H1 (cell line): ENCODE measurements at regions not wholly inside any gene's neighbourhood (a gene's known extent, or its start where the extent isn't known, plus 50 kb on each side); places are given as distances from the start of the nearest gene placed in this dataset.

Experiments
- CTCF ChIA-PET: fragments of 300-600 bp; sonication (Branson Sonifier 250); formaldehyde crosslinking; loops from one replicate; lab custom pipeline; 2021; ENCODE audit not compliant: partially characterized antibody; lab: Charles Lee
- POLR2A ChIA-PET: fragments of 300-600 bp; sonication (Branson Sonifier 250); formaldehyde crosslinking; loops from one replicate; lab custom pipeline; 2021; ENCODE audit warnings: inconsistent platforms; ENCODE audit not compliant: partially characterized antibody; lab: Charles Lee
- DNase-seq, 2 experiments: peaks; one replicate each; pipeline versions ENCODE4 v3.0.0 to v3.0.0-alpha.2; 2010 to 2022; ENCODE audit warnings: low spot score in 2 of 2, low read depth in 1 of 2, mixed read lengths in 1 of 2
- FAIRE-seq: peaks from 2 replicates; lab custom pipeline; 2011; peaks lifted over from hg19 to GRCh38; lab: Jason Lieb, UNC
- H2AFZ ChIP-seq: 2 replicates; pipeline ENCODE4 v1.8.1; 2012; ENCODE audit warnings: low read length, inconsistent platforms
- H2AK5ac ChIP-seq: 2 replicates; pipeline ENCODE4 v1.6.1; 2013; ENCODE audit warnings: low read depth, low read length
- H2BK120ac ChIP-seq: replicated peaks from 2 replicates; pipeline ENCODE3; 2013; ENCODE audit warnings: low read depth, low read length, inconsistent platforms
- H2BK12ac ChIP-seq: 2 replicates; pipeline ENCODE4 v1.6.1; 2013; ENCODE audit warnings: low read depth, low read length
- H2BK15ac ChIP-seq: 2 replicates; pipeline ENCODE4 v1.6.1; 2013; ENCODE audit warnings: low read length
- H2BK20ac ChIP-seq: 2 replicates; pipeline ENCODE4 v1.6.1; 2013; ENCODE audit warnings: low read length
- H2BK5ac ChIP-seq: 2 replicates; pipeline ENCODE4 v1.6.1; 2013; ENCODE audit warnings: low read depth, low read length
- H3K14ac ChIP-seq: 2 replicates; pipeline ENCODE4 v1.6.1; 2013; ENCODE audit warnings: inconsistent platforms; ENCODE audit not compliant: insufficient read length
- H3K18ac ChIP-seq: 2 replicates; pipeline ENCODE4 v1.6.1; 2013; ENCODE audit warnings: low read length; ENCODE audit errors: extremely low read depth
- H3K23ac ChIP-seq: 2 replicates; pipeline ENCODE4 v1.6.1; 2013; ENCODE audit warnings: inconsistent platforms; ENCODE audit not compliant: insufficient read length
- H3K23me2 ChIP-seq: 2 replicates; pipeline ENCODE4 v1.6.1; 2013; ENCODE audit warnings: low read depth, low read length
- H3K27ac ChIP-seq: 2 replicates; pipeline ENCODE4 v1.6.1; 2011; ENCODE audit warnings: low read depth, low read length, inconsistent platforms
- H3K27me3 ChIP-seq, 4 experiments: replicated peaks in 1 of 4; 1 replicate in 1 of 4; 2 replicates in 3 of 4; pipeline versions ENCODE4 v1.6.1 to v1.8.1; 2011 to 2013; ENCODE audit warnings: low read length in 3 of 4, mild to moderate bottlenecking in 3 of 4, inconsistent platforms in 2 of 4, mixed read lengths in 2 of 4, moderate library complexity in 1 of 4; ENCODE audit not compliant: control insufficient read depth in 3 of 4, insufficient read depth in 3 of 4; ENCODE audit errors: extremely low read depth in 1 of 4
- H3K36me3 ChIP-seq, 4 experiments: 2 replicates each; pipeline versions ENCODE4 v1.6.1 to v1.8.1; 2011 to 2013; ENCODE audit warnings: mild to moderate bottlenecking in 4 of 4, low read length in 3 of 4, moderate library complexity in 2 of 4, control low read depth in 1 of 4, inconsistent platforms in 1 of 4; ENCODE audit not compliant: insufficient read depth in 4 of 4, control insufficient read depth in 2 of 4
- H3K4ac ChIP-seq: replicated peaks from 2 replicates; pipeline ENCODE3; 2013; ENCODE audit warnings: low read length, low read depth, mixed read lengths, inconsistent platforms; ENCODE audit not compliant: insufficient read length
- H3K4me1 ChIP-seq, 4 experiments: replicated peaks in 1 of 4; 1 replicate in 1 of 4; 2 replicates in 3 of 4; pipeline versions ENCODE4 v1.6.1 to v1.8.1; 2011 to 2013; ENCODE audit warnings: low read length in 3 of 4, inconsistent platforms in 2 of 4, mixed read lengths in 1 of 4; ENCODE audit not compliant: insufficient read depth in 4 of 4, control insufficient read depth in 3 of 4
- H3K4me2 ChIP-seq, 2 experiments: 2 replicates each; pipeline versions ENCODE4 v1.6.1 to v1.8.1; 2011 to 2013; ENCODE audit warnings: low read depth in 2 of 2, low read length in 2 of 2, control low read depth in 1 of 2, inconsistent platforms in 1 of 2, mild to moderate bottlenecking in 1 of 2; ENCODE audit not compliant: insufficient read depth in 1 of 2
- H3K4me3 ChIP-seq, 4 experiments: fragments of 200-600, 300-600 bp in 1 of 4; sonication (generic), shearing (Covaris generic), sonication (Bioruptor Twin) in 1 of 4; 2 replicates each; pipeline versions ENCODE4 v1.5.1 to v1.8.1; 2011 to 2016; ENCODE audit warnings: low read length in 4 of 4, low read depth in 3 of 4, control low read depth in 2 of 4, inconsistent platforms in 2 of 4, mild to moderate bottlenecking in 2 of 4, mixed read lengths in 1 of 4, moderate library complexity in 1 of 4; ENCODE audit not compliant: insufficient read depth in 2 of 4; ENCODE audit errors: extremely low read depth in 1 of 4
- H3K56ac ChIP-seq: replicated peaks from 2 replicates; pipeline ENCODE3; 2013; ENCODE audit warnings: low read depth, mild to moderate bottlenecking, mixed read lengths, low read length, inconsistent platforms; ENCODE audit not compliant: insufficient read length
- H3K79me1 ChIP-seq: 2 replicates; pipeline ENCODE4 v1.6.1; 2013; ENCODE audit warnings: low read depth, low read length, control low read depth
- H3K79me2 ChIP-seq, 2 experiments: 2 replicates each; pipeline versions ENCODE4 v1.6.1 to v1.8.1; 2012 to 2013; ENCODE audit warnings: low read length in 2 of 2, mild to moderate bottlenecking in 2 of 2, inconsistent platforms in 1 of 2; ENCODE audit not compliant: insufficient read depth in 2 of 2, control insufficient read depth in 1 of 2
- H3K9ac ChIP-seq, 4 experiments: replicated peaks in 1 of 4; 1 replicate in 1 of 4; 2 replicates in 3 of 4; pipeline versions ENCODE4 v1.6.1 to v1.8.1; 2011 to 2013; ENCODE audit warnings: low read depth in 3 of 4, low read length in 3 of 4, control low read depth in 2 of 4, mild to moderate bottlenecking in 2 of 4, moderate library complexity in 2 of 4, inconsistent platforms in 1 of 4; ENCODE audit errors: extremely low read depth in 1 of 4
- H3K9me3 ChIP-seq, 2 experiments: 2 replicates each; pipeline versions ENCODE4 v1.6.1 to v1.8.1; 2012 to 2013; ENCODE audit warnings: mild to moderate bottlenecking in 2 of 2, moderate library complexity in 2 of 2, control low read depth in 1 of 2, inconsistent platforms in 1 of 2, low read depth in 1 of 2, low read length in 1 of 2, mixed read lengths in 1 of 2; ENCODE audit not compliant: insufficient read depth in 2 of 2
- H4K20me1 ChIP-seq, 2 experiments: replicated peaks in 1 of 2; 2 replicates each; pipeline versions ENCODE3 to v1.8.1; 2011 to 2013; ENCODE audit warnings: inconsistent platforms in 2 of 2, low read length in 2 of 2, mild to moderate bottlenecking in 1 of 2; ENCODE audit not compliant: insufficient read depth in 2 of 2, control insufficient read depth in 1 of 2
- H4K5ac ChIP-seq: 2 replicates; pipeline ENCODE4 v1.6.1; 2013; ENCODE audit warnings: low read length, low read depth, mixed read lengths, inconsistent platforms; ENCODE audit not compliant: insufficient read length
- H4K8ac ChIP-seq: 2 replicates; pipeline ENCODE4 v1.8.0; 2013; ENCODE audit warnings: mild to moderate bottlenecking, moderate library complexity, low read length, inconsistent platforms; ENCODE audit not compliant: insufficient read depth; ENCODE audit errors: extremely low read depth
- H4K91ac ChIP-seq: replicated peaks from 2 replicates; pipeline ENCODE3; 2013; ENCODE audit warnings: low read length, mixed read lengths, inconsistent platforms; ENCODE audit not compliant: insufficient read length
- CEBPB ChIP-seq: IDR thresholded peaks from 2 replicates; pipeline ENCODE4 v1.6.1; 2012; ENCODE audit warnings: low read depth, low read length
- CHD2 ChIP-seq: IDR thresholded peaks from 2 replicates; pipeline ENCODE4 v1.6.1; 2012; ENCODE audit warnings: low read length, improper control_type of control experiment
- CREB1 ChIP-seq: IDR thresholded peaks from 2 replicates; pipeline ENCODE4 v1.6.1; 2012; ENCODE audit warnings: inconsistent platforms
- CTBP2 ChIP-seq: IDR thresholded peaks from 2 replicates; pipeline ENCODE4 v1.7.0; 2011; ENCODE audit warnings: borderline replicate concordance, mild to moderate bottlenecking, moderate library complexity, mixed read lengths, low read length; ENCODE audit not compliant: insufficient read depth, insufficient read length
- E2F6 ChIP-seq: IDR thresholded peaks from 2 replicates; pipeline ENCODE4 v1.6.1; 2012; ENCODE audit warnings: inconsistent platforms
- GABPA ChIP-seq: IDR thresholded peaks from 2 replicates; pipeline ENCODE4 v1.6.1; 2011; ENCODE audit warnings: mild to moderate bottlenecking, low read length, moderate library complexity, borderline replicate concordance; ENCODE audit not compliant: insufficient read depth
- HDAC2 ChIP-seq, 2 experiments: fragments of 300-600 bp in 1 of 2; sonication (generic) in 1 of 2; IDR thresholded peaks; 2 replicates each; pipeline ENCODE4 v1.6.1; 2011 to 2012; ENCODE audit warnings: low read depth in 2 of 2, low read length in 2 of 2, mild to moderate bottlenecking in 2 of 2, moderate library complexity in 2 of 2, borderline replicate concordance in 1 of 2, inconsistent platforms in 1 of 2
- KDM1A ChIP-seq: fragments of 200-600, 300-600 bp; sonication (generic); IDR thresholded peaks from 2 replicates; pipeline ENCODE4 v1.7.1; 2016; ENCODE audit warnings: mild to moderate bottlenecking, low read length, borderline replicate concordance
- PHF8 ChIP-seq: fragments of 200-600 bp; sonication (generic); conservative IDR thresholded peaks from 2 replicates; pipeline ENCODE4 v1.7.1; 2012; ENCODE audit warnings: low read depth, mild to moderate bottlenecking, inconsistent platforms, low read length, moderate library complexity
- POLR2A ChIP-seq, 2 experiments: IDR thresholded peaks; 1 replicate in 1 of 2; 2 replicates in 1 of 2; pipeline ENCODE4 v1.6.1; 2011; ENCODE audit warnings: low read depth in 2 of 2, low read length in 2 of 2, mild to moderate bottlenecking in 2 of 2; ENCODE audit errors: control extremely low read depth in 1 of 2
- RBBP5 ChIP-seq: IDR thresholded peaks from 2 replicates; pipeline ENCODE4 v1.7.1; 2012; ENCODE audit warnings: low read depth, mild to moderate bottlenecking, inconsistent platforms, low read length, moderate library complexity, borderline replicate concordance
- SIRT6 ChIP-seq: IDR thresholded peaks from one replicate; pipeline ENCODE4 v1.7.1; 2012; ENCODE audit warnings: low read length, inconsistent platforms
- SP4 ChIP-seq: IDR thresholded peaks from 2 replicates; pipeline ENCODE4 v1.6.1; 2012; ENCODE audit warnings: low read length, inconsistent platforms
- TAF1 ChIP-seq: IDR thresholded peaks from 2 replicates; pipeline ENCODE4 v1.6.1; 2011; ENCODE audit warnings: mild to moderate bottlenecking, low read depth, low read length
- ZNF274 ChIP-seq: IDR thresholded peaks from 2 replicates; pipeline ENCODE4 v1.7.0; 2012; ENCODE audit warnings: low read length, borderline replicate concordance; ENCODE audit errors: extremely low read depth
- WGBS, 2 experiments: shearing (Covaris generic) in 1 of 2; methylation state at CpG; one replicate each; pipeline versions ENCODE4 v1.1.6 to v1.1.7; 2013 to 2015; ENCODE audit warnings: low lambda C conversion rate in 2 of 2, mixed read lengths in 2 of 2, inconsistent platforms in 1 of 2, low coverage in 1 of 2, missing lambda C conversion rate in 1 of 2; ENCODE audit not compliant: insufficient replicate concordance in 2 of 2, insufficient coverage in 1 of 2, insufficient read length in 1 of 2; ENCODE audit errors: extremely low coverage in 1 of 2, missing lambda C conversion rate in 1 of 2; 5-methylcytosine and 5-hydroxymethylcytosine counted together

- Histone ChIP-seq H3K27me3 (0 out of 7 replicates have a peak, but pooled peaks cover 0 to 2% (median 0%) of the 10 kb centered on the region in 4 experiments), H3K9me3 (no peaks in the 10 kb centered on the region), H3K4me3 (no peak overlapping the region), H2BK120ac (no peak overlapping the region), H4K8ac (no peak overlapping the region), H3K14ac (no peak overlapping the region), H2BK15ac (no peak overlapping the region), H2AFZ (no peak overlapping the region), H2BK5ac (no peak overlapping the region), H3K56ac (no peak overlapping the region), H2BK20ac (no peak overlapping the region), H4K91ac (no peak overlapping the region), H3K36me3 (no peaks in the 10 kb centered on the region), H4K20me1 (no peaks in the 10 kb centered on the region), H2BK12ac (no peak overlapping the region), H3K23ac (no peak overlapping the region), H3K4me2 (no peak overlapping the region), H3K27ac (no peak overlapping the region), H3K79me1 (no peaks in the 10 kb centered on the region), H3K18ac (no peak overlapping the region), H4K5ac (no peak overlapping the region), H3K23me2 (no peaks in the 10 kb centered on the region), H3K79me2 (no peaks in the 10 kb centered on the region), H2AK5ac (no peak overlapping the region), H3K4ac (no peak overlapping the region), H3K4me1 (no peaks in the 10 kb centered on the region), H3K9ac (no peak overlapping the region)
- 94% methylated on average over 4 of the region's 4 CpGs; no CpG with 5 or more reads in 1 of the 2 experiments for WGBS, 2 experiments
- FAIRE-seq (no peak), DNase-seq (no peak)
- ChIA-PET POLR2A (no interaction called here), CTCF (interaction anchor here (0.9 kb wide), 1 partner anchor 9 kb away, joined by 3 read pairs; no protein-coding TSS in a partner anchor)
- TF ChIP-seq GABPA (no peak), POLR2A (IDR thresholded peaks at IDR 0.05; ENCODE audit: control extremely low read depth in 1 of 2, low read depth in 2 of 2, low read length in 2 of 2) (no peak), TAF1 (no peak), ZNF274 (no peak), SIRT6 (no peak), KDM1A (no peak), HDAC2 (IDR thresholded peaks at IDR 0.05; ENCODE audit: borderline replicate concordance in 1 of 2, low read depth in 2 of 2, low read length in 2 of 2) (no peak), E2F6 (no peak), CREB1 (no peak), RBBP5 (no peak), CHD2 (no peak), CTBP2 (no peak), CEBPB (no peak), PHF8 (no peak), SP4 (no peak)
Measured at GRCh38 chr10:10854725-10855124, 162.9 kb upstream of the CELF2 start.
